HG03025 (cell line): ENCODE measurements at regions not wholly inside any gene's neighbourhood (a gene's known extent, or its start where the extent isn't known, plus 50 kb on each side); places are given as distances from the start of the nearest gene placed in this dataset.
A peak's percentile ranks its signal among the peaks of the same experiment; 100 is the strongest.

Source experiments
- ATAC-seq: cut with Tn5 transposase; IDR thresholded peaks from one replicate; pipeline ENCODE4 v1.9.1; 2021; ENCODE audit warnings: mild to moderate bottlenecking, moderate library complexity; ENCODE audit not compliant: unreplicated experiment, low FRiP score

DNA sequence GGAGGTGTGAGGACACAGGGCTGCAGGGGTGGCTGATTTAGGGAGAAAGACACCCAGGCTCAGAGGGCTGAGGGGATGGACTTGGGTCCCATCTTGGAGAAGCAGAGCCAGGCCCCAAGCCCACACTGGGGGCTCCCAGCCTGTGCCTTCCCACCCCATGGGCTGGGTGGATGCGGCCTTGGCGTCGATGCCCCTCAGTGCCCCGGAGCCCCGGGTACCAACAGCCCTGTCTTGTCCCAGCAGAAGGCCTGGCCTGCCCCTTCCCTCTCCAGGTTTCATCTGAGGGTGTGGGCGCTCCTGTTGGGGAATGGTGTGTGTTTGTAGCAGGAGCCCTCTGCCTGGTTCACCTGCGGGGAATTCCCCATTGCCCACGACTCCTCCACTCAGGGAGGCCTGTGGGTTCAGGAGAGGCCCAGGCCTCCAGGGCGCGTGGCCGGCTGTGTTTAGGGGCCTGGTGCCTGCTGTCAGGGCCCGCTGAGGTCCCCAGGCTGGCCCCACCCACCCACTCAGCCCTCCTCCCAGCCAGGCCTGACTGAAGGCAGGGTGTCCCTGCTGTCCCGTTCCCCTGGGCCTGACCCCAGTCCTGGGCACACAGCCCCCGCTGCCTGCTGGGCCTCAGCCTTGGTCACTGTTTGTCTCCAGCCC, 51.1 kb upstream of the BEGAIN start:
- no peak for ATAC-seq

DNA sequence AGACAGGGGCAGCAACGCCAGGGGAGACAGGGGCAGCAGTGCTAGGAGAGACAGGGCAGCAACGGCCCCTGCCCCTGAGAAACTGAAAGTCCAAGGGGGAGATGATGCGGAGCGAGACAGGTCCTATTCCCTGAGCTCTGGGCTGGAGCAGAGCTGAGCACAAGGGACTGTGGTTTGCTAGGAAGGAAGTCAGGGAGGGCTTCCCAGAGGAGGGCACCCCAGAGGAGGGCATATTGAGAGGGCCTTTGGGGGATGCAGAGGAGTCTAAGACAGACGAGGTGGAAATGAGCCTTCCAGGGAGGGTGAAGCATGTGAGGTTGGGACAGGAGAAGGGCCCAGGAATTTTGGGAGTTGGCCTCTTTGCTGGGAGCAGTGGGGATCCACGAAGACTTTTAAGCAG, 52.1 kb upstream of the BEGAIN start:
- no peak for ATAC-seq

DNA sequence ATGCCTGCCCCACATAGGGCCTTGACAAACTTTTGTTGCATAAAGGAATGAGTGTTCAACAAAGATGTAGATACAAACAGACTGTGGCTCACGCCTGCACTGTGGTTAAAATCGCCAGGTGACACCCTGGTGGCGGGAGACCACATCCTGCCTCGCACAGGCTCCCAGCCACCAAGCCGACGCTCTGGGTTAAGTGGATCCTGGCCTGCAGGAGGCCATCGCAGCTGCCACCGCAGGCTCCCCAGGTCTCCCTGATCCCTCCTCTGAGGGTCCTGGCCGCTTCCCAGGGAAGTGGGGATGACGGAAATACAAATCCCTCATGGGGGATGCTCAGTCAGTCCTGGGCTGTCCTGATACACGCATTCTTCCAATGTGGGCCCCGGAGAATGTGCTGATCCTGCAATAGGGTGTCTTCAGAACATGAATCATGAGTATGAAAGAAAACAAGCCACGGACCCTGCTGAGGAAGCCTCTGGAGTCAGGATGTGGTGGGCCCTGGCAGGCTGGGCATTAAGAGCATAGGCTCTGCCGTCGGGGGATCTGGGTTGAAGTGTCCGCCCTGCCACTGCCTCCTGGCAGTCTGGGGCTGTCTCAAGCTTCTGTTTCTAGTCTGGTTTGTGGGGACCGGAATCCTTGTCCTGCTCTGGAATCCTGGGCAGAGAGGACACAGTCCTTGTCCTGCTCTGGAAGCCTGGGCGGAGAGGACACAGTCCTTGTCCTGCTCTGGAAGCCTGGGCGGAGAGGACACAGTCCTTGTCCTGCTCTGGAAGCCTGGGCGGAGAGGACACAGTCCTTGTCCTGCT, 53.5 kb upstream of the BEGAIN start:
- ATAC-seq: peak; percentile 55

DNA sequence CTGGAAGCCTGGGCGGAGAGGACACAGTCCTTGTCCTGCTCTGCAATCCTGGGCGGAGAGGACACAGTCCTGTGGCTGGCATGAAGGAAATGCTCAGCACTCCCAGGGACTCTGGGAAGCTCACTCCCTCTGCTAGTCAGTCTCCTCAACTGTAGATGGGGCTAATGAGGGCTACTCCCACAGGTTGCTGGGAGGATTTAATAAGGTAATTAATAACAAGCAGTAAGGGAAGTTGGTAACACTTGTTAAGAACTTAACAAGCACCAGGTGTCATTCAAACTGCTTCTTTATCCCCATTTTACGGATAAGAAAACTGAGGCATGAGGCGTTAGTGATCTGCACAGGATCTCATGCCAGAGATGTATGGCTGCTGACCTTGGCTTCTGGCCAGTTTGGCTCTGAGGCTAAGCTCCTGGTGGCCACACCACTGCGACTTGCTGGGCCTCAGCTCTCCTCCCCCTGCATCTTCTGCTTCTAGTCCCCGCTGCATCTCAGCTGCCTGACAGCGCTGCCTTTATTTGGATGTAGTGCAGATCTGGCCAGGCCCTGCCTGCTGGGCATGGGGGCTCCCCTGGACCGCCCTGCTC, 54.1 kb upstream of the BEGAIN start:
- ATAC-seq: no peak

DNA sequence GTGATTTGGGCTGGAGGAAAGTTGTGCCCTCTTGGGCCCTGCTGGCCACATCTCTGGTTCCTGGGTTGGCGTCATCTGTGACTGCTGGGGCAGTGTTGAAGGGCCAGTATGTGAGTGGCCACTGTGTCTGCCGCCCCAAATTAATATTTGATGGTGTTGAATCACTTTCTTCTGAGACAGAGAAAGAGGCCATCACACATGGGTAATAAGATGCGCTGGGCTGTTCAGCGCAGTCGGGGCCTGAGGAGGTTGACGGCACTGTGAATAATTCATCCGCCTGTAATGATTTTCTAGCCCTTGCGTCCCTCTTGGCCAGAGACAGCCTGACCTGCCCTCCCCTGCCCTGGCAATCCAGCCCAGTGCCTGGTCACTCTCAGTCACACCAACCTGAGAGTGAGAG, 56.2 kb upstream of the BEGAIN start:
- ATAC-seq: no peak

DNA sequence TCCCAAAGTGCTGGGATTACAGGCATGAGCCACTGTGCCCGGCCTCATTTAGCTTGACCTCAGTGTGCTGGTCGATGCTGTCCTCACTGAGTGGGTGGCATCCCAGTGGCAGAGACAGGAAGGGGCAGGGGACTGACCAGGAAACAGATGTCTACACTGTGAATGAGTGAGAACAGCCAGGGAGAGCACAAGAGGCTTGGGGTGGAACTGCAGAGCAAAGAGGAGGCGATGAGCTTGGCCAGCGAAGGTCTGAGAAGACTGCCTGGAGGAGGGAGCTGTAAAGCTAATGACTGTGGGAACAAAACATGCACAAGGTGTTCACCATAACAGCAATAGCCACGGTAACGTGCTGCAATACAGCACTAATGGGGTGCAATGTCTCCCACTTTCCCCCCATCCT, 57.2 kb upstream of the BEGAIN start:
- no peak for ATAC-seq

DNA sequence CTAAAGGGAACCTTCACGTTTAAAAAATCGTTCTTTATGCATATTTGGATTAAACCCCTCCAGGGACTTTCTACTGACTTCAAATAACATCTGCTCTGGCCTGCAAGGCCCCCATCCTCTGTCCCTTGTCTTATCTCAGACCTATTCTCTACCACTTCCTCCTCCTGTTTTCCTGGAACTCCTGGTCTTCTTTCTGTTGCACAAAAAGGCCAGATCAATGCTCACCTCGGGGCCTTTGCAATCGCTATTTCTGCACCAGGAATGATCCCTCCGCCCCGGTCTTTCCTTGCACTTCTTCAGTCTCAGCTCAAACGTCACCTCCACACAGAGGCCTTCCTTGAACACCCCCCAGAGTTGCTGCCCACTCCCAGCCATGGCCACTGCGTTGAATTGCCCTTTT, 57.6 kb upstream of the BEGAIN start:
- no peak for ATAC-seq

DNA sequence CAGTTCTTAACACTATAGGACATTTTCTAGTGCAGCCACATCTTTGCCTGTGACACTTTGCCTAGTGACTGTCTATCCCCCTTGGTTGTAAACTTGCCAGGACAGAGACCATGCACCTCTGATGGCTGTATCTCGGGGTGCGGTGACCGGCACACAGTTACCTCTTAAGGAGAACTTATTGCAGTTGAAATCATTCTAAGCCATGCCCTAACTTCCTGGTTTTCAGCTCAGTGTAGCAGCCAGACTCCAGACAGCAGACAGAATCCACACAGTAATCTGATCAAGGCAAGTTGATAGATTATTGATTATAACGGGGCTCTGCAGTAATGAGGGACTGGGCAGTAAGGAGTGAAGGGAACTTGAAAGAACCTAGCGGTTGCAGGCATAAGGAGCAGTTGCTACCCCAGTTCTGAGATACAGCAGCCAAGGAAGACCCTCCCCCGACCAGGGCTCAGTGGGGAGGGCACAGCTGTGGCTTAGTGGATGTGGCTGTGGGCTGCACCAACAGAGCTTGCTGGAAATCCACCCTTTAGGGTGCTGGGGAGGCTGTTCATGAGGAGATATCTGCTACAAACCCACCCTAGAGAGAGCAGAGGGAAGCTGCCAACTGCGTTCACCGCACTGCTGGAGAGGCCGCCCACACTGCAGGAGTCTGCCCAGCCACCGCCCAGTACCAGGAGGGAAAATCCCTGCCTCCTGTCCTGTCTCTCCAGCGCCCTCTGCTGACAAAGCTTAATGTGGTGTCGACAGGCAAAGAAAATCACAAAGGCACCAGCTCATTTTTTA, 58.2 kb upstream of the BEGAIN start:
- ATAC-seq: no peak

DNA sequence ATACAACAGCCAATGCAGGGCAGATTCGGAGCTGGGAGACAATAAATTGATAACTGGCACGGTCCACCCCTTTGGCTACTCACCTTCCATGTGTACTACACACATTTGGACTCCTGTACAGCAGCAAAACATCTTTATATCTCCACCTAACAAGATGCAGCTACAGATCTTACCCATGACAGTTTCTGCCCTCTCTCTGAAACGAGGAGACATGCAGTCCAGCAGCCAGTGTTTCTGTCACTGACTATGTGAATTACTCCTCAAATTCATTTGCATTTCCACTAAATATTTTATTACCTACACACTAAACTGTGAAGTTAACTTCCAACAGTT, 58.7 kb upstream of the BEGAIN start:
- ATAC-seq: no peak

DNA sequence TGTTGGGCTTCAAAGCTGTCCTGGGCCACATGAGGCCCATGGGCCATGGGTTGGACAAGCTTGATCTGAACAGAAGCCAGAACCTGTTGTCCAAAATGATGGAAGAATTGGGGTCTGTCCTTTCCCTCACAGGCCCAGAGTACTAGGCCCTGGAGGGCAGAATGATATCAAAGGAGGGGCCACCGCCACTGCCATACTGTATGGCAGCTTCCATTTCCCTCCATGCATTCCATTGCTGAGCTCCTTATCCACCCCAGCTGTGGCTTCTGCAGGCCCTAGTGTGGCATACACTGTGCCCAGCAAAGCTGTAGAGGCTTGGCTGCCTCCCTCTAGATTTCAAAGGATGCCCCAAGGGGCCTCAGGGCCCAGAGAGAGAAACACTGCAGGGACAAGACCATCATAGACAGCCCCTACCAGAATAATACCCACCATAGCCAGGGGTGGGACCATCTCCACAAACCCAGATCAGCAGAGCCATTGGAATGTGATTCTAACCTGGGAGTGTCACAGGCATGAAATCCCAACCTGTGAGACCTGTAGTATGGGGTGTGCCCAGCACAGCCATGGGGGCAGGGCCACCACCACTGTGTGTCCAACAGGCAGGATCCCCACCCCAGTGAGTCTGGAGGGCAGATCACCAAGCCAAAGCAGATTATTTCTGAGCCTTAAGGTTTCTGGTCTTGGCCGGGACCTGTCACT, 61.4 kb upstream of the BEGAIN start:
- no peak for ATAC-seq

DNA sequence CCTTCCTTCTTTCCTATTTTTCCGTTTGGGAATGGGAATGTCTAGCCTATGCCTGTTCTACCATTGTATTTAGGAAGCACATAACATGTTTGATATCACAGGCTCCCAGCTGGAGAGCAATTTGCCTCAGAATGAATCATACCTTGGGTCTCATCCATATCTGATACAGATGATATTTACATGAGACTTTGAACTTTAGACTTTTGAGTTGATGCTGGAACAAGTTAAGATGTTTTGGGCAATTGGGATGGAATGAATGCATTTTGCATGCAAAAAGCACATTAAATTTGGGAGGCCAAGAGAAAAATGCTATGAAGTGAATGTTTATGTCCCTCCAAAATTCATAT, 61.9 kb upstream of the BEGAIN start:
- ATAC-seq: no peak

DNA sequence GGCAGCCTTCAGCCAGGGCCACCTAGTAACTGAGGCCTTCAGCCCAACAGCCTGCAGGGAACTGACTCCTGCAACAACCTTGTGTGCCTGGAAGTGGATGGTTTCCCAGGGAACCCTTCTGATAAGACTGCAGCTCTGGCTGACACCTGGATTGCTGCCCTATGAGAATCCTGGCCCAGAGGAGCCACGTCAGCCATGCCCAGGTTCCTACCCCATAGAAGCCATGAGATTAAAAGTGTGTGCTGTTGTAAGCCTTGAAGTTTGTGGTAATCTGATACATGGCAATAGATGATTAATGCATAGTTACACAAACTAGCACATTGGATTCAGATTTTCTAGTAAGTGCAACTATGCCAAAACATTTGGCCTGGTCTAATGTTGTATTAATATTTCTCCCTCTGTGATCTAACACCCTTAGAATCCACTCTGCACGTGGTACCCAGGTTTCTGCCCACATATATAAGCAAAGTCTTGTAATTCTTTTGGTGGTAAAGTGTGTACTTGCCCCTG, 64.8 kb upstream of the BEGAIN start:
- ATAC-seq: no peak

DNA sequence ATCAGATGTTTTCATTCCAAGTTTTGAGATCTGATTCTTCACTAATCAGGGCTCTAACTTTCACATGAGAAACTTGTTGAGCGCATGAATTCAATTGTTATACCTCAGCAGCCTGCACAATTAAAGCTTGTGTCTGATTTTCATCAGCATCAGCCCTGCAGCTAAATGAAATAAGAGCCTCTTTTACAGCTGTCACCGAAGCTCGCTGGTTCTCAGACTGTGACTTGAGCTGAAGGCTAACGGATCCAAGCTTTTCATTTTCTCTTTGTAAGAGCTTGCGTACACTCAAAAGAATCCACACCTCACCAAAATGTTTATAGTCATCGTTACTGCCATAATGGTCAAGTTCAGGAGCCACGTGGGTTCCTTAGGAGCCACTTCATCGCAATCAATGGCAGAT, 65.5 kb upstream of the BEGAIN start:
- ATAC-seq: no peak

DNA sequence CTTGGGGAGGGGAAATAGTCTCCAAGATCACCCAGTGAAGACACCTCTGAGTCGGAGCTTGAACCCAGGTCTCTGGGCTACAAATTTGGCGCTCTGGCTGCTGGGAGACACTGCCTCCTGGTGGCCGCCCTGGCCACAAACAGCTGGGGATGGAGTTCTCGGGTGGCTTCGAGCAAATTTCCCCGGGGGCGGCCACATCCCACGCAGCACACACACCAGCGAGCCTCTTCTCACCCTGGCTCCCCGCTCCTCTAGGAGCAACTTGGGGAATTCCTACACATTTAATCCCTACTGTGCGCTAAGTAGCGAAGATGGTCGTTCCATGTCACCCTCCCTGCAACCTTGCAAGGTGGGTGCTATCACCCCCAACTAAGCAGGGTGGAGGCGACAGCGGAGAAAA, 66.2 kb upstream of the BEGAIN start:
- ATAC-seq: no peak

DNA sequence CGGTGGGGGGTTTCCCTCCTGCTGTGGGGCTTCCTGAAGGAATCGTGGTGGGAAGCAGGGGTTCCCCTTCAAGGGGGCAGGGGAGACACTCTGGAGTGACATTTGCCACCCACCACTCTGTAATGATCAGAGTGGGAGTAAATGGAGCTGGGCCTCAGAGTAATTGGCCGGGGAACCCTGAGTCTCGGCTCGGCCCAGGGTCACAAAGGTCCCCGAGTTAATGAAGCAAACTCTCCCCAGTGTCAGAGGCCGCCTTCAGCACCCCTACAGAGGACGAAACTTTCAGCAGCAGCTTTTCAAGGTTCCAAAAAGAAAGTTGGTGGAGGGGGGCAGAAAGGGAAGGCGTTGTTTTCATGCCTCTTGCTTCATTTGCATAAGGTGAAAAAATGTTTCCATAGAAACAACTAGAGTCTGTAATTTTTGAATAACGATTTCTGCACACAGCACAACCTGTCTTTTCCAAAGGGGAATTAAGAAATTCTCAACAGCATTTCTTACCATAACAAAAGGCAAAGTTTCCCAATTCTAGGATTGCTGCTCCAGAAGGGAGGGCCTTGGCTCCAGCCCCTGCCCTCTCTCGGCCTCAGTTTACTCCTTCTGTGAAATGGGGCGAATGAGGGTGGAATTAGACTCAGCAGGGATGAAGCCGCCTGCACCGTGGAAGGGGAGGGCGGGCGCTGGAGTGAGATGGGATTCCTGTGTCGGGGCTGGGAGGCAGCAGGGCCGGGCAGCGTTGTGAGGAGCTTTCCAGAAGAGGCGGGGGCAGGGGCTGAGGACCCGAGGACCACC, 67.0 kb upstream of the BEGAIN start:
- no peak for ATAC-seq

DNA sequence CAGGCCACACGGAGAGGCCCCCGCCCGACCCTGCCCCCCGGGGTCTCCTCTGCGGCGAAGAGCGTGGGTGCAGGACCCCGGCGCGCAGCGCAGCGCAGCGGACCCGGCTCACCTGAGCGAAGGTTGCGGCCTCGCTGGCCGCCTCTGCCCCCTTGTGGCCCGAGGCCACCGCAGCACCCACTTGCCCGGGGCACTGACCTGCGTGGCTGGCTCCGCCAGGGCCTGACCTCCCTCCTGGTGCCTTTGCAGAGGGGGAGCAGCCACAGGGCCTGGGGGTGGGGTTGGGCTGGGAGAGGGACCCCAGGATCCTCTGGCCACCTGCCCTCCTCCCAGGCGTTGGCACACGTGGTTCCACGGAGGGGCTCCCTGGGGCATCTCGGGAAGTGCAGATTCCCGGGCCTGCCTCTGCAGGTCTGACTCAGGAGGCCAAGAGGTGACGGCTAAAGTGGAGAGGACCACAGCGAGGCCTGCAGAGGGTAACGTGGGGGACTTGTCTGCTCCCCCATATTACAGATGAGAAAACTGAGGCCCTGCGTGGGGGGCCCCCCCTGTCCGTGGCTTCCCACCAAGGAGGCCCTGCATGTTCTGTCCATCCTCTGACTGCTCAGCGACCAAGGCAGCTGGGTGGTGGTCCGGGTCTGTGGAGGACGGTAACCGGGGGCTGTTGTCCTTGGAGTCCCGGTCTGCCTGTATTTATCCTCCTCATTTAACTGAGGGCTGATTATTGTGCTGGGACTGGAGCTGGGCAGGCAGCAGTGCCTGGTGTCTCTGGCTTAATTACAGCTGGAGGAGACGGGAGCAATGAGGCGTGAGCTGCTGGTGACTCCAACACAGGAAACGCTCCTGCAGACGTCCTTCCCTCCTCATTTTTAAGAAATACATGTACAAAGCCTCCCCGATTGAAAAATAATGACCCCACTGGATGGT, 67.9 kb upstream of the BEGAIN start:
- no peak for ATAC-seq

DNA sequence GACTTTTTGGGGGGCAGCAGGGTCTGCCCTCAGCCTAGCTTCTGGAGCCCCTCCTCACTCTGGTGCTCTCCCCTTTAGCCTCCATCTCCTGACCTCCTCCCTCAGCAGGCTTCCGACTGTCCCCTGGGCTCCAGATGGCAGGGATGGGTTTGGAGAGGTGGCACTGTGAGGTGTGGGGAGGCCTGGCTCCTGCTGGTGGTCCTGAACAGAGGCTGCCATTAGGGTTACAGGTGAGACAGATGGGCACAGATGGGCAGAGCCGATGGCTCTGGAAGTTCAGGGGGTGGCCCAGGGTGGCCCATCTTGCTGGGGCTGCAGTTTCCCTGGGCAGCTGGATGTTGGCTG, 68.5 kb upstream of the BEGAIN start:
- ATAC-seq: no peak

DNA sequence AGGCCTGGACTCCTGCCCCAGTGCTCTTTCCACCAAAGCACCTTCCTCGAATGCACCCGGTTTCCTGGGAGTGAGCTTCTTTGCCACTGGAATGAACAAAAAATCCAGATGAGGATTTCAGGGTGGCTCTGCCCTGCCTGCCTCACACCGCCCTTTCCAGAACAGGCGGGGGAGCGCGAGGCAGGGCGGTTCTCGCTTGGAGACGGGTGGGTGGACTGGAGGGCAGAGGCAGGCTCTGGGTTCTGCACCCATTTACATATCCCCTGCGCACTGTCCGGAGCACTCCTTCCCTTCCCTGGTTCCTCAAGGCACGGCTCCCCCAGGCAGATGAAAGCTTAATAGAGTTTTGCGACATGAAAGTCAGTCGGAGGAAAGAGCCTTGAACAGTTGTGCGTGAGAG, 69.7 kb upstream of the DLK1 start:
- ATAC-seq: no peak

DNA sequence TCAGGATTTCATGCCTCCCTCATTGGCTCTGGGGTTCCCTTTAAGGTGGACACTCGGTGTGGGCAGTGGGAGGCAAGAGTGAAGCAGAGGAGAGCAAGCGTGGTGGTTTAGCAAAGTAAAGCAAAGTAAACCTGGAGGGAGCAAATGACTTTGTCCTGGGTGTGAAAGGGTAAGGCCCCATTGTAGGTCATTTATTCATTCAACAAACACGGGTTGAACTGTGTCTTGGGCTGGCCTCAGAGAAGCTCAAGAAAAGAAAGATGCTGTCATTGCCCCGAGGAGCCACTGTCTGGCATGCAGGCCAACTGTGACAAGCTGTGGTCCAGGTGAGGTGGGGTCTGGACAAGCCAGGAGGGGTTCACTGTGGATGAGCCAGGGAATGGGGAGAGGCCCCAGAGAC, 68.9 kb upstream of the DLK1 start:
- ATAC-seq: no peak
